ENCODE measurements at regions not wholly inside any gene's neighbourhood (a gene's known extent, or its start where the extent isn't known, plus 50 kb on each side); places are given as distances from the start of the nearest gene placed in this dataset.

GRCh38 chr2:187976259-187976985 is 315.3 kb upstream of the GULP1 start:
- TF ChIP-seq CTCF (IDR thresholded peaks at IDR 0.05) (no peak), POLR2A (IDR thresholded peaks at IDR 0.05) (no peak)

Measured in adrenal gland (tissue), 5 donors.